DOHH2 (cell line): ENCODE measurements at regions not wholly inside any gene's neighbourhood (a gene's known extent, or its start where the extent isn't known, plus 50 kb on each side); places are given as distances from the start of the nearest gene placed in this dataset.

Experiments used
- H3F3A ChIP-seq: fragments of 200-600 bp; sonication (generic), shearing (Covaris generic); 2 replicates; pipeline ENCODE4 v1.6.0; 2016; ENCODE audit warnings: antibody characterized with exemption, mild to moderate bottlenecking; ENCODE audit not compliant: control insufficient read depth, insufficient read depth
- H3K27ac ChIP-seq: fragments of 200-600 bp; sonication (generic); 2 replicates; pipeline ENCODE4 v1.5.1; 2014; ENCODE audit warnings: low read depth, mild to moderate bottlenecking, low read length, moderate library complexity
- H3K27me3 ChIP-seq: fragments of 200-600 bp; sonication (generic); 2 replicates; pipeline ENCODE4 v1.6.1; 2014; ENCODE audit warnings: mild to moderate bottlenecking, low read length, mixed read lengths; ENCODE audit not compliant: control insufficient read depth
- H3K36me3 ChIP-seq: fragments of 200-600 bp; sonication (generic); 2 replicates; pipeline ENCODE4 v1.6.1; 2014; ENCODE audit warnings: mild to moderate bottlenecking, low read length, moderate library complexity, mixed read lengths; ENCODE audit not compliant: control insufficient read depth
- H3K4me1 ChIP-seq: fragments of 200-600 bp; sonication (generic); 2 replicates; pipeline ENCODE4 v1.6.1; 2014; ENCODE audit warnings: mild to moderate bottlenecking, low read length, mixed read lengths; ENCODE audit not compliant: control insufficient read depth
- H3K4me2 ChIP-seq: fragments of 200-600 bp; sonication (generic); 2 replicates; pipeline ENCODE4 v1.6.0; 2014; ENCODE audit warnings: mild to moderate bottlenecking, low read length, moderate library complexity
- H3K4me3 ChIP-seq: fragments of 200-600 bp; sonication (generic); 2 replicates; pipeline ENCODE4 v1.5.1; 2014; ENCODE audit warnings: mild to moderate bottlenecking, low read length, mixed read lengths
- H3K79me2 ChIP-seq: fragments of 200-600 bp; sonication (generic); 2 replicates; pipeline ENCODE4 v1.6.1; 2014; ENCODE audit warnings: mild to moderate bottlenecking, low read length, mixed read lengths; ENCODE audit not compliant: control insufficient read depth
- H3K9me2 ChIP-seq: fragments of 200-600 bp; sonication (generic); replicated peaks from 2 replicates; pipeline ENCODE4 v1.6.1; 2014; ENCODE audit warnings: mild to moderate bottlenecking, low read length, mixed read lengths; ENCODE audit not compliant: control insufficient read depth
- H3K9me3 ChIP-seq: fragments of 200-600 bp; sonication (generic); 2 replicates; pipeline ENCODE4 v1.6.1; 2014; ENCODE audit warnings: antibody characterized with exemption, low read length, mixed read lengths; ENCODE audit not compliant: control insufficient read depth, insufficient read depth
- H4K20me1 ChIP-seq: fragments of 200-600 bp; sonication (generic); 2 replicates; pipeline ENCODE4 v1.6.0; 2014; ENCODE audit warnings: low read depth, mild to moderate bottlenecking, antibody characterized with exemption, low read length, moderate library complexity; ENCODE audit not compliant: control insufficient read depth, insufficient read depth
- EZH2phosphoT487 ChIP-seq: fragments of 200-600 bp; sonication (generic); IDR thresholded peaks from 2 replicates; pipeline ENCODE4 v1.6.1; 2017; ENCODE audit warnings: borderline replicate concordance, mild to moderate bottlenecking, antibody characterized with exemption, low read length, moderate library complexity, mixed read lengths
- TF ChIP-seq, protein P1 (sequence below): fragments of 200-600 bp; sonication (generic); IDR thresholded peaks from one replicate; pipeline ENCODE4 v1.5.1; 2014; ENCODE audit warnings: antibody characterized with exemption, mild to moderate bottlenecking, low read depth, low read length; ENCODE audit not compliant: poor library complexity, severe bottlenecking

- Histone ChIP-seq H4K20me1 (no peaks in the 10 kb centered on the region), H3F3A (no peaks in the 10 kb centered on the region), H3K4me2 (no peak overlapping the region), H3K4me3 (no peak overlapping the region), H3K9me2 (no peaks in the 10 kb centered on the region), H3K27ac (no peak overlapping the region), H3K4me1 (no peaks in the 10 kb centered on the region), H3K79me2 (no peaks in the 10 kb centered on the region), H3K36me3 (no peaks in the 10 kb centered on the region), H3K9me3 (peaks cover 22% of the 10 kb centered on the region; the same call in 1 of the 2 replicates), H3K27me3 (no peaks in the 10 kb centered on the region)
- no peak for TF ChIP-seq EZH2phosphoT487
- TF ChIP-seq, protein P1, sequence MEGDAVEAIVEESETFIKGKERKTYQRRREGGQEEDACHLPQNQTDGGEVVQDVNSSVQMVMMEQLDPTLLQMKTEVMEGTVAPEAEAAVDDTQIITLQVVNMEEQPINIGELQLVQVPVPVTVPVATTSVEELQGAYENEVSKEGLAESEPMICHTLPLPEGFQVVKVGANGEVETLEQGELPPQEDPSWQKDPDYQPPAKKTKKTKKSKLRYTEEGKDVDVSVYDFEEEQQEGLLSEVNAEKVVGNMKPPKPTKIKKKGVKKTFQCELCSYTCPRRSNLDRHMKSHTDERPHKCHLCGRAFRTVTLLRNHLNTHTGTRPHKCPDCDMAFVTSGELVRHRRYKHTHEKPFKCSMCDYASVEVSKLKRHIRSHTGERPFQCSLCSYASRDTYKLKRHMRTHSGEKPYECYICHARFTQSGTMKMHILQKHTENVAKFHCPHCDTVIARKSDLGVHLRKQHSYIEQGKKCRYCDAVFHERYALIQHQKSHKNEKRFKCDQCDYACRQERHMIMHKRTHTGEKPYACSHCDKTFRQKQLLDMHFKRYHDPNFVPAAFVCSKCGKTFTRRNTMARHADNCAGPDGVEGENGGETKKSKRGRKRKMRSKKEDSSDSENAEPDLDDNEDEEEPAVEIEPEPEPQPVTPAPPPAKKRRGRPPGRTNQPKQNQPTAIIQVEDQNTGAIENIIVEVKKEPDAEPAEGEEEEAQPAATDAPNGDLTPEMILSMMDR: no peak
These were observed 110.3 kb downstream of the TUBA3C start for GRCh38 chr13:19071161-19071936.

- no peaks in the 10 kb centered on the region for H3K9me2 ChIP-seq
- H3K79me2 ChIP-seq: no peaks in the 10 kb centered on the region
- H4K20me1 ChIP-seq: no peaks in the 10 kb centered on the region
- no peak overlapping the region for H3K4me3 ChIP-seq
- TF ChIP-seq, protein P1: no peak
- no peak for TF ChIP-seq EZH2phosphoT487
- no peaks in the 10 kb centered on the region for H3K36me3 ChIP-seq
- H3K27ac ChIP-seq: no peak overlapping the region
- peaks cover 17% of the 10 kb centered on the region; the same call in 1 of the 2 replicates for H3K9me3 ChIP-seq
- no peaks in the 10 kb centered on the region for H3K4me1 ChIP-seq
- no peaks in the 10 kb centered on the region for H3K27me3 ChIP-seq
- H3K4me2 ChIP-seq: no peak overlapping the region
- H3F3A ChIP-seq: no peaks in the 10 kb centered on the region
These were observed 111.3 kb downstream of the TUBA3C start for GRCh38 chr13:19070398-19070735.

DNA sequence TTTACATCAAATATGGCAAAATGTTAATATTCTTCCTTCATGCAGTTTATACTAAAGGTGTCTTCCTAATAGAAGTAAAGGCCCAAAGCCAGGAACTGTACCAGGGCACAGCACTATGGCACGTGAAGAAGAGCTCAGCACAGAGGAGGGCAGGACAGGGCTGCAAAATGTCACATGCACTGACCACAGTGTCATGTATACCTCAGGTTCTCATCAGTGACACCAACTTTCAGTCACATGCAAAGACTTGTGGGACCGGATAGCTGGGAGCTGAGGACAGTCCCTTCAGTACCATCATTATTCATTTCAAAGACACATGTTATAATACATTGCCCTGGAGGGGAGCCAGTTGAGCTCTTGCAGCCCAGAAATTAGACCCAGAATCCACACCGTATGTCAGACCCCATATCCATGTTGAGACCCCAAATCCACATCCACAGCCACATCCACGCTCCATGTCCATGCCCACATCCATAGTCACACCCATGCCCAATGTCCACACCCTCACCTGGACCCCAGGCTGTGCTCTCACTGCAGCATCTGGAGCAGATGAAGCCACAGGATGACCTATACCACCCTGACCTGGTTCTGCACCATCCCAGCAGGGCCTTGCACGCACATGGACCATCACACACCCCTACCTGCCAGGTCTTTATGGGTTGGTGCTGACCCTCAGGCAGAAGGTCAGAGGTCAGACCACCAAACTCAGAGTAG lies 111.8 kb downstream of the TUBA3C start:
- Histone ChIP-seq H3K4me1 (no peaks in the 10 kb centered on the region), H3K27ac (no peak overlapping the region), H3K9me3 (peaks cover 17% of the 10 kb centered on the region; the same call in 1 of the 2 replicates), H3K79me2 (no peaks in the 10 kb centered on the region), H4K20me1 (no peaks in the 10 kb centered on the region), H3F3A (no peaks in the 10 kb centered on the region), H3K27me3 (no peaks in the 10 kb centered on the region), H3K9me2 (no peaks in the 10 kb centered on the region), H3K36me3 (no peaks in the 10 kb centered on the region), H3K4me2 (no peak overlapping the region), H3K4me3 (no peak overlapping the region)
- no peak for TF ChIP-seq EZH2phosphoT487
- TF ChIP-seq, protein P1: no peak
